ENCODE measurements at regions not wholly inside any gene's neighbourhood (a gene's known extent, or its start where the extent isn't known, plus 50 kb on each side); places are given as distances from the start of the nearest gene placed in this dataset.

GRCh38 chr3:72258361-72259141 lies 473.6 kb upstream of the PROK2 start:
- intact Hi-C loops (cut with micrococcal nuclease; ENCODE audit: unreplicated experiment): no loop called here
- H3K27ac ChIP-seq: no peak overlapping the region
- H3K4me2 ChIP-seq: no peak overlapping the region
- H3F3A ChIP-seq (ENCODE audit: insufficient read depth, low read depth): no peaks in the 10 kb centered on the region
- H3K27me3 ChIP-seq (ENCODE audit: insufficient read depth, low read depth): no peaks in the 10 kb centered on the region; the same call in 1 of the 2 replicates
- H3K9me3 ChIP-seq (ENCODE audit: insufficient read depth, low read depth): no peaks in the 10 kb centered on the region
- CTCF ChIA-PET: no interaction called here
- TF ChIP-seq EZH2 (IDR thresholded peaks at IDR 0.05; ENCODE audit: low read depth) (no peak), CTCF (conservative IDR thresholded peaks at IDR 0.05) (no peak)
- no peak for DNase-seq
- H3K9me2 ChIP-seq (ENCODE audit: insufficient read depth): no peaks in the 10 kb centered on the region
- no peaks in the 10 kb centered on the region for H3K79me2 ChIP-seq (ENCODE audit: low read depth)
- no peak overlapping the region for H3K4me3 ChIP-seq
- POLR2A ChIA-PET (ENCODE audit: unreplicated experiment): interaction anchor here (0.5 kb wide), 1 partner anchor 187 kb away, joined by 5 read pairs; no protein-coding TSS in a partner anchor
- H4K20me1 ChIP-seq (ENCODE audit: insufficient read depth): no peaks in the 10 kb centered on the region
- H3K36me3 ChIP-seq (ENCODE audit: low read depth): no peaks in the 10 kb centered on the region
- no TSS peak for BruUV-seq (replicated peaks)
- H2AFZ ChIP-seq: no peak overlapping the region
- H3K4me1 ChIP-seq (replicated peaks; ENCODE audit: insufficient read depth): no peaks in the 10 kb centered on the region

GRCh38 chr3:72257738-72258137 lies 472.8 kb upstream of the PROK2 start:
- Histone ChIP-seq H3K4me1 (replicated peaks; ENCODE audit: insufficient read depth) (no peaks in the 10 kb centered on the region), H3K4me3 (no peak overlapping the region), H3K4me2 (no peak overlapping the region), H2AFZ (no peak overlapping the region), H3F3A (ENCODE audit: insufficient read depth, low read depth) (no peaks in the 10 kb centered on the region), H3K27ac (no peak overlapping the region), H3K36me3 (ENCODE audit: low read depth) (no peaks in the 10 kb centered on the region), H3K9me3 (ENCODE audit: insufficient read depth, low read depth) (no peaks in the 10 kb centered on the region), H3K79me2 (ENCODE audit: low read depth) (no peaks in the 10 kb centered on the region), H3K27me3 (ENCODE audit: insufficient read depth, low read depth) (peaks cover 4% of the 10 kb centered on the region; the same call in 1 of the 2 replicates), H3K9me2 (ENCODE audit: insufficient read depth) (no peaks in the 10 kb centered on the region), H4K20me1 (ENCODE audit: insufficient read depth) (no peaks in the 10 kb centered on the region)
- intact Hi-C loops (cut with micrococcal nuclease; ENCODE audit: unreplicated experiment): no loop called here
- no TSS peak for BruUV-seq (replicated peaks)
- CTCF ChIA-PET: no interaction called here
- POLR2A ChIA-PET (ENCODE audit: unreplicated experiment): no interaction called here
- DNase-seq: no peak
- TF ChIP-seq EZH2 (IDR thresholded peaks at IDR 0.05; ENCODE audit: low read depth) (no peak), CTCF (conservative IDR thresholded peaks at IDR 0.05) (no peak)

GRCh38 chr3:72257203-72257602 lies 472.3 kb upstream of the PROK2 start:
- no peaks in the 10 kb centered on the region for H4K20me1 ChIP-seq (ENCODE audit: insufficient read depth)
- no peaks in the 10 kb centered on the region for H3K79me2 ChIP-seq (ENCODE audit: low read depth)
- no peak overlapping the region for H3K4me2 ChIP-seq
- no peaks in the 10 kb centered on the region for H3K36me3 ChIP-seq (ENCODE audit: low read depth)
- H3K9me3 ChIP-seq (ENCODE audit: insufficient read depth, low read depth): no peaks in the 10 kb centered on the region
- intact Hi-C loops (cut with micrococcal nuclease; ENCODE audit: unreplicated experiment): no loop called here
- no peak overlapping the region for H2AFZ ChIP-seq
- no peak for DNase-seq
- no peaks in the 10 kb centered on the region for H3F3A ChIP-seq (ENCODE audit: insufficient read depth, low read depth)
- peaks cover 6% of the 10 kb centered on the region; the same call in 1 of the 2 replicates for H3K27me3 ChIP-seq (ENCODE audit: insufficient read depth, low read depth)
- H3K9me2 ChIP-seq (ENCODE audit: insufficient read depth): no peaks in the 10 kb centered on the region
- CTCF ChIA-PET: no interaction called here
- H3K4me1 ChIP-seq (replicated peaks; ENCODE audit: insufficient read depth): no peaks in the 10 kb centered on the region
- H3K27ac ChIP-seq: no peak overlapping the region
- H3K4me3 ChIP-seq: no peak overlapping the region
- POLR2A ChIA-PET (ENCODE audit: unreplicated experiment): no interaction called here
- no TSS peak for BruUV-seq (replicated peaks)
- no peak for TF ChIP-seq CTCF (conservative IDR thresholded peaks at IDR 0.05)
- TF ChIP-seq EZH2 (IDR thresholded peaks at IDR 0.05; ENCODE audit: low read depth): no peak
